GM12878 (cell line): ENCODE measurements at regions not wholly inside any gene's neighbourhood (a gene's known extent, or its start where the extent isn't known, plus 50 kb on each side); places are given as distances from the start of the nearest gene placed in this dataset.

Experiments
- ATAC-seq: fragments of 200-7000 bp; cut with Tn5 transposase; 3 replicates; pipeline ENCODE4 v1.9.1; 2020; ENCODE audit warnings: mild to moderate bottlenecking, moderate library complexity
- BruUV-seq: library from RNA; stranded (reverse); fragments of 400-500 nt; replicated peaks from 2 replicates; lab custom pipeline; 2021; lab: Mats Ljungman, UMichigan
- CTCF ChIA-PET: fragments of 300-600 bp; sonication (Branson Sonifier 250); formaldehyde crosslinking; extraction: SDS; loops from one replicate; lab custom pipeline; 2021; ENCODE audit warnings: inconsistent platforms; lab: Yijun Ruan, JAX
- POLR2A ChIA-PET: fragments of 350-600 bp; formaldehyde crosslinking; extraction: SDS; loops from one replicate; lab custom pipeline; 2021; ENCODE audit warnings: inconsistent platforms; lab: Charles Lee
- RAD21 ChIA-PET: fragments of 300-600 bp; sonication (Branson Sonifier 250); formaldehyde crosslinking; loops from one replicate; lab custom pipeline; 2023; ENCODE audit warnings: antibody characterized with exemption; ENCODE audit not compliant: unreplicated experiment; lab: Charles Lee
- SMC1A ChIA-PET: fragments of 300-600 bp; sonication (Branson Sonifier 250); formaldehyde crosslinking; loops from one replicate; lab custom pipeline; 2023; ENCODE audit not compliant: unreplicated experiment, uncharacterized antibody; lab: Charles Lee
- DNase-seq: peaks from one replicate; pipeline ENCODE4 v3.0.0-alpha.2; 2011; ENCODE audit warnings: low read depth, low spot score
- FAIRE-seq: peaks from 3 replicates; lab custom pipeline; 2011; peaks lifted over from hg19 to GRCh38; lab: Jason Lieb, UNC
- H2AFZ ChIP-seq: 2 replicates; pipeline ENCODE4 v1.6.0; 2011; ENCODE audit warnings: low read depth, low read length, control low read depth; ENCODE audit not compliant: control insufficient read depth
- H3K27ac ChIP-seq: 2 replicates; pipeline ENCODE4 v1.5.1; 2011; ENCODE audit warnings: control low read depth; ENCODE audit not compliant: control insufficient read depth, insufficient read depth
- H3K27me3 ChIP-seq, 2 experiments: replicated peaks in 1 of 2; 2 replicates each; pipeline versions ENCODE4 v1.6.0 to v1.6.1; 2011; ENCODE audit warnings: low read length in 1 of 2; ENCODE audit not compliant: control insufficient read depth in 2 of 2, insufficient read depth in 2 of 2
- H3K36me3 ChIP-seq, 2 experiments: 2 replicates each; pipeline ENCODE4 v1.5.1; 2011; ENCODE audit warnings: low read length in 1 of 2; ENCODE audit not compliant: control insufficient read depth in 2 of 2, insufficient read depth in 2 of 2
- H3K4me1 ChIP-seq: 2 replicates; pipeline ENCODE4 v1.6.1; 2011; ENCODE audit warnings: mild to moderate bottlenecking, low read length, moderate library complexity, mixed read lengths; ENCODE audit not compliant: control insufficient read depth, insufficient read depth
- H3K4me2 ChIP-seq: 2 replicates; pipeline ENCODE4 v1.6.0; 2011; ENCODE audit warnings: control low read depth; ENCODE audit not compliant: control insufficient read depth, insufficient read depth
- H3K4me3 ChIP-seq: fragments of 200-600 bp; sonication (generic); 2 replicates; pipeline ENCODE4 v1.5.1; 2016
- H3K79me2 ChIP-seq: 2 replicates; pipeline ENCODE4 v1.6.0; 2011; ENCODE audit warnings: low read length; ENCODE audit not compliant: control insufficient read depth, insufficient read depth
- H3K9ac ChIP-seq: 2 replicates; pipeline ENCODE4 v1.8.0; 2011; ENCODE audit warnings: low read length, control low read depth, mixed read lengths; ENCODE audit not compliant: control insufficient read depth, insufficient read depth
- H3K9me3 ChIP-seq: replicated peaks from 3 replicates; pipeline ENCODE4 v1.5.1; 2011; ENCODE audit warnings: mild to moderate bottlenecking, low read length; ENCODE audit not compliant: control insufficient read depth, insufficient read depth
- H4K20me1 ChIP-seq: 2 replicates; pipeline ENCODE4 v1.6.0; 2011; ENCODE audit not compliant: control insufficient read depth, insufficient read depth
- ASH2L ChIP-seq: fragments of 300-600, 200-600 bp; sonication (generic); IDR thresholded peaks from 2 replicates; pipeline ENCODE4 v1.6.1; 2017; ENCODE audit warnings: low read depth, mild to moderate bottlenecking, borderline replicate concordance
- FOXM1 ChIP-seq: IDR thresholded peaks from 2 replicates; pipeline ENCODE4 v1.6.1; 2012; ENCODE audit warnings: low read depth, mild to moderate bottlenecking, inconsistent platforms, low read length, moderate library complexity
- LARP7 ChIP-seq: fragments of 450-650 bp; IDR thresholded peaks from 2 replicates; pipeline ENCODE4 v1.6.1; 2017; ENCODE audit warnings: mild to moderate bottlenecking
- MTA2 ChIP-seq: fragments of 450-650 bp; IDR thresholded peaks from 2 replicates; pipeline ENCODE4 v1.6.1; 2016; ENCODE audit warnings: low read depth, mild to moderate bottlenecking, moderate library complexity
- PAX5 ChIP-seq: IDR thresholded peaks from 2 replicates; pipeline ENCODE4 v1.6.1; 2011; ENCODE audit warnings: low read depth, low read length, borderline replicate concordance
- PAX8 ChIP-seq: fragments of 450-650 bp; IDR thresholded peaks from 2 replicates; pipeline ENCODE4 v1.6.1; 2017; ENCODE audit warnings: mild to moderate bottlenecking, moderate library complexity
- PBX3 ChIP-seq: IDR thresholded peaks from 2 replicates; pipeline ENCODE4 v1.6.1; 2011; ENCODE audit warnings: mild to moderate bottlenecking, low read depth, low read length, moderate library complexity; ENCODE audit not compliant: insufficient replicate concordance
- SIN3A ChIP-seq: IDR thresholded peaks from 2 replicates; pipeline ENCODE4 v1.6.1; 2012; ENCODE audit warnings: low read depth, low read length, improper control_type of control experiment
- TBL1XR1 ChIP-seq: IDR thresholded peaks from 2 replicates; pipeline ENCODE4 v1.6.1; 2012; ENCODE audit warnings: low read depth, low read length, improper control_type of control experiment
- ZNF207 ChIP-seq: fragments of 450-650 bp; IDR thresholded peaks from 2 replicates; pipeline ENCODE4 v1.6.1; 2014; ENCODE audit warnings: antibody characterized with exemption, mild to moderate bottlenecking, borderline replicate concordance
- WGBS: methylation state at CpG from one replicate; pipeline ENCODE4 v1.1.6; 2016; ENCODE audit warnings: low lambda C conversion rate; ENCODE audit not compliant: insufficient replicate concordance, insufficient coverage; ENCODE audit errors: missing lambda C conversion rate; 5-methylcytosine and 5-hydroxymethylcytosine counted together
- in situ Hi-C: fragments of 300-500 bp; cut with MboI; formaldehyde crosslinking; loops from 9 replicates; pipeline ENCODE4 v1.14.3; 2018; ENCODE audit warnings: mixed read lengths
- intact Hi-C: fragments of 100-400 bp; cut with micrococcal nuclease; formaldehyde crosslinking; loops from one replicate; pipeline ENCODE4 v1.14.2; 2022; ENCODE audit not compliant: unreplicated experiment
- TF ChIP-seq, protein P1 (sequence below): fragments of 450-650 bp; IDR thresholded peaks from 2 replicates; pipeline ENCODE4 v1.6.1; 2017; ENCODE audit warnings: antibody characterized with exemption, mild to moderate bottlenecking, moderate library complexity
- TF ChIP-seq, protein P2 (sequence below): fragments of 450-650 bp; IDR thresholded peaks from 2 replicates; pipeline ENCODE4 v1.6.1; 2017; ENCODE audit warnings: mild to moderate bottlenecking, moderate library complexity

DNA sequence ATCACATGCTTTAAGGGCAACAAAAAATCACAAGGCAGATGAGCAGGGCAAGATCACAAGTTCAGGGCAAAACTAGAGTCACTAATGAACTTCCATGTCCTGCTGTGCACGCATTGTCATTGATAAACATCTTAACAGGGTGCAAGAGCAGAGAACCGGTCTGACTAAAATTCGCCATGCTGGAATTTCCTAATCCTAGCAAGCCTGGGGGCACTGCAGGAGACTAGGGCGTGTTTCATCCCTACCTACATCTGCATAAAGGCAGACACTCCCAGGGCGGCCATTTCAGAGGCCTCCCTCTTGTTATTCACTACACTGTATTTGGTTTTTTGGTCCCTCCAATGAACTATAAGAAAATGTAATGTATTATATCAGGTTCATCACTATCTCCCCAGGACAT lies 203.6 kb downstream of the ARHGEF9 start:
- WGBS, result 7% methylated on average over 5 of the region's 5 CpGs
- FAIRE-seq, result no peak
- intact Hi-C loops, result no loop called here

DNA sequence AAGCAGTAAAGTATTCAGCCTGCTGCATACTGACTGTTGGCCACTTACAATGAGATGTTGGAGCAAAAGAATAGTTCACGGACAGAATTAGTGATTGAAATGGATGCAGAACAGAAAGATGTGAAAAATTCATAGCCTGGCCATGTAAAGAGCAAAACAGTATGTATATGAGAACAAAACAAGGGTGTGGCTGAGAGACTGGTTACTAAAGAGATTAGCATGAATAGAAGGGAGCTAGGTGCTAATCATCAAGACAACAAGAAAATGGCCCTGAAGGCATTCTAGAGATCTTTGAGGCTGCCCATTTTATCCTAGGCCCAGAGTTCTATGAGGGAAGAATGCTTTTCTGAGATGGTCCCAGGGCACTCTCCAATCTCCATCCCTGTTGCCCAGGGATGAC lies 208.5 kb downstream of the ARHGEF9 start:
- ChIA-PET SMC1A (no interaction called here), POLR2A (no interaction called here), RAD21 (no interaction called here), CTCF (no interaction called here)
- H3K27ac ChIP-seq, result no peak overlapping the region
- TF ChIP-seq ASH2L (no peak), PAX8 (no peak), PBX3 (no peak), MTA2 (no peak), PAX5 (no peak), FOXM1 (no peak), LARP7 (no peak), ZNF207 (no peak)
- TF ChIP-seq, protein P1, sequence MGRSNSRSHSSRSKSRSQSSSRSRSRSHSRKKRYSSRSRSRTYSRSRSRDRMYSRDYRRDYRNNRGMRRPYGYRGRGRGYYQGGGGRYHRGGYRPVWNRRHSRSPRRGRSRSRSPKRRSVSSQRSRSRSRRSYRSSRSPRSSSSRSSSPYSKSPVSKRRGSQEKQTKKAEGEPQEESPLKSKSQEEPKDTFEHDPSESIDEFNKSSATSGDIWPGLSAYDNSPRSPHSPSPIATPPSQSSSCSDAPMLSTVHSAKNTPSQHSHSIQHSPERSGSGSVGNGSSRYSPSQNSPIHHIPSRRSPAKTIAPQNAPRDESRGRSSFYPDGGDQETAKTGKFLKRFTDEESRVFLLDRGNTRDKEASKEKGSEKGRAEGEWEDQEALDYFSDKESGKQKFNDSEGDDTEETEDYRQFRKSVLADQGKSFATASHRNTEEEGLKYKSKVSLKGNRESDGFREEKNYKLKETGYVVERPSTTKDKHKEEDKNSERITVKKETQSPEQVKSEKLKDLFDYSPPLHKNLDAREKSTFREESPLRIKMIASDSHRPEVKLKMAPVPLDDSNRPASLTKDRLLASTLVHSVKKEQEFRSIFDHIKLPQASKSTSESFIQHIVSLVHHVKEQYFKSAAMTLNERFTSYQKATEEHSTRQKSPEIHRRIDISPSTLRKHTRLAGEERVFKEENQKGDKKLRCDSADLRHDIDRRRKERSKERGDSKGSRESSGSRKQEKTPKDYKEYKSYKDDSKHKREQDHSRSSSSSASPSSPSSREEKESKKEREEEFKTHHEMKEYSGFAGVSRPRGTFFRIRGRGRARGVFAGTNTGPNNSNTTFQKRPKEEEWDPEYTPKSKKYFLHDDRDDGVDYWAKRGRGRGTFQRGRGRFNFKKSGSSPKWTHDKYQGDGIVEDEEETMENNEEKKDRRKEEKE, result no peak
- TF ChIP-seq, protein P2, sequence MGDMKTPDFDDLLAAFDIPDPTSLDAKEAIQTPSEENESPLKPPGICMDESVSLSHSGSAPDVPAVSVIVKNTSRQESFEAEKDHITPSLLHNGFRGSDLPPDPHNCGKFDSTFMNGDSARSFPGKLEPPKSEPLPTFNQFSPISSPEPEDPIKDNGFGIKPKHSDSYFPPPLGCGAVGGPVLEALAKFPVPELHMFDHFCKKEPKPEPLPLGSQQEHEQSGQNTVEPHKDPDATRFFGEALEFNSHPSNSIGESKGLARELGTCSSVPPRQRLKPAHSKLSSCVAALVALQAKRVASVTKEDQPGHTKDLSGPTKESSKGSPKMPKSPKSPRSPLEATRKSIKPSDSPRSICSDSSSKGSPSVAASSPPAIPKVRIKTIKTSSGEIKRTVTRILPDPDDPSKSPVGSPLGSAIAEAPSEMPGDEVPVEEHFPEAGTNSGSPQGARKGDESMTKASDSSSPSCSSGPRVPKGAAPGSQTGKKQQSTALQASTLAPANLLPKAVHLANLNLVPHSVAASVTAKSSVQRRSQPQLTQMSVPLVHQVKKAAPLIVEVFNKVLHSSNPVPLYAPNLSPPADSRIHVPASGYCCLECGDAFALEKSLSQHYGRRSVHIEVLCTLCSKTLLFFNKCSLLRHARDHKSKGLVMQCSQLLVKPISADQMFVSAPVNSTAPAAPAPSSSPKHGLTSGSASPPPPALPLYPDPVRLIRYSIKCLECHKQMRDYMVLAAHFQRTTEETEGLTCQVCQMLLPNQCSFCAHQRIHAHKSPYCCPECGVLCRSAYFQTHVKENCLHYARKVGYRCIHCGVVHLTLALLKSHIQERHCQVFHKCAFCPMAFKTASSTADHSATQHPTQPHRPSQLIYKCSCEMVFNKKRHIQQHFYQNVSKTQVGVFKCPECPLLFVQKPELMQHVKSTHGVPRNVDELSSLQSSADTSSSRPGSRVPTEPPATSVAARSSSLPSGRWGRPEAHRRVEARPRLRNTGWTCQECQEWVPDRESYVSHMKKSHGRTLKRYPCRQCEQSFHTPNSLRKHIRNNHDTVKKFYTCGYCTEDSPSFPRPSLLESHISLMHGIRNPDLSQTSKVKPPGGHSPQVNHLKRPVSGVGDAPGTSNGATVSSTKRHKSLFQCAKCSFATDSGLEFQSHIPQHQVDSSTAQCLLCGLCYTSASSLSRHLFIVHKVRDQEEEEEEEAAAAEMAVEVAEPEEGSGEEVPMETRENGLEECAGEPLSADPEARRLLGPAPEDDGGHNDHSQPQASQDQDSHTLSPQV, result no peak
- WGBS, result 57% methylated on average over 1 of the region's 1 CpG
- H3K9ac ChIP-seq, result no peak overlapping the region
- H2AFZ ChIP-seq, result no peak overlapping the region
- no peak for DNase-seq
- H3K79me2 ChIP-seq, result no peaks in the 10 kb centered on the region
- H3K27me3 ChIP-seq, result no peaks in the 10 kb centered on the region
- H4K20me1 ChIP-seq, result no peaks in the 10 kb centered on the region
- no peaks in the 10 kb centered on the region for H3K9me3 ChIP-seq
- intact Hi-C loops, result no loop called here
- no peak overlapping the region for H3K4me3 ChIP-seq
- no peak overlapping the region for H3K4me2 ChIP-seq
- no peaks in the 10 kb centered on the region for H3K36me3 ChIP-seq
- BruUV-seq, result no TSS peak
- FAIRE-seq, result no peak
- in situ Hi-C loops, result no loop called here
- no peaks in the 10 kb centered on the region for H3K4me1 ChIP-seq
- ATAC-seq, result no peak

More for the DNA sequence above, 203.6 kb downstream of the ARHGEF9 start:
- H3K9me3 ChIP-seq, result no peaks in the 10 kb centered on the region
- no peak for ATAC-seq
- SMC1A ChIA-PET, result no interaction called here
- no peak for TF ChIP-seq TBL1XR1
- TF ChIP-seq SIN3A, result no peak
- TF ChIP-seq, all 136 proteins: peak for 0
- Histone ChIP-seq H3K27ac (no peak overlapping the region), H3K9ac (no peak overlapping the region), H4K20me1 (no peaks in the 10 kb centered on the region), H2AFZ (no peak overlapping the region), H3K79me2 (no peaks in the 10 kb centered on the region), H3K4me3 (no peak overlapping the region), H3K4me1 (no peaks in the 10 kb centered on the region), H3K27me3 (no peaks in the 10 kb centered on the region), H3K4me2 (no peak overlapping the region), H3K36me3 (no peaks in the 10 kb centered on the region)
- ChIA-PET CTCF (no interaction called here), POLR2A (no interaction called here), RAD21 (no interaction called here)
- no peak for DNase-seq
- no TSS peak for BruUV-seq
- in situ Hi-C loops, result no loop called here
